ENCODE measurements at regions not wholly inside any gene's neighbourhood (a gene's known extent, or its start where the extent isn't known, plus 50 kb on each side); places are given as distances from the start of the nearest gene placed in this dataset.

GRCh38 chr3:13135811-13136321, 62.6 kb upstream of the IQSEC1 start:
- Mint-ChIP-seq H3K9me3 (no peaks in the 10 kb centered on the region), H3K4me3 (no peak overlapping the region), H3K36me3 (peaks cover 0 to 3% (median 0%) of the 10 kb centered on the region in 3 donors), H3K27me3 (ENCODE audit: low read depth in 3 of 3) (peaks cover 2 to 9% (median 9%) of the 10 kb centered on the region in 3 donors), H3K4me1 (no peaks in the 10 kb centered on the region), H3K27ac (no peak overlapping the region)
- DNase-seq, result no peak

DNA sequence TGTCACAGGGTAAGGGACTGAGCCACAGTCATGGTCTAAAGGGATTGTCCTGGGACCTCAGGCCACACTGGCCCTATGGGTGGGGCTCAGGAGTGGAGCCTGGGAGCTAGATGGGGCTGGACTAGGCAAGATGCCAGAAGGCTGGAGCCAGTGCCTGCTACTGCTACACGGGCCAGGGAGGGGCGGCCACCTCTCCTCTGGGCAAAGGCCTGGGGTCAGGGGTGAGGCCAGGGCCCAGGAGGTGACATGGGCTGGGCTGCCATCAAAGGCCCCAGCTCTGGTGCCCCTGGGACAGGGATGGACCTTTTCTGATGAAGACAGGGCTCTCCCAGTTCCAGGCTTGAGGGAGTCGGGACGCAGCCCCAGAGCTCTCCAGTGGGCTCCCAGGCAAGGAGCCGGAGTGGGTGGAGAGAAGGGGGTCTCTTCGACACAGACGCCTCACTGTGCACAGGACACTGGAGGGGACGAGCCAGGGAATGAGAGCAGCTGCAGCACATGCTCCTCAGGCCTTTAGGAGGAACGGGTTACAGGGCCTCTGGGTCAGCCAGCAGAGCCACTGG, 62.1 kb upstream of the IQSEC1 start:
- Mint-ChIP-seq H3K4me3 (no peak overlapping the region), H3K27ac (no peak overlapping the region), H3K4me1 (no peaks in the 10 kb centered on the region), H3K27me3 (ENCODE audit: low read depth in 3 of 3) (peaks cover 2 to 11% (median 9%) of the 10 kb centered on the region in 3 donors), H3K36me3 (peaks cover 0 to 3% (median 0%) of the 10 kb centered on the region in 3 donors), H3K9me3 (no peaks in the 10 kb centered on the region)
- no peak for DNase-seq

GRCh38 chr3:13134879-13135206, 61.6 kb upstream of the IQSEC1 start:
- no peak overlapping the region for H3K4me3 Mint-ChIP-seq
- no peaks in the 10 kb centered on the region for H3K9me3 Mint-ChIP-seq
- peaks cover 0 to 3% (median 0%) of the 10 kb centered on the region in 3 donors for H3K36me3 Mint-ChIP-seq
- H3K4me1 Mint-ChIP-seq, result no peaks in the 10 kb centered on the region
- peaks cover 2 to 8% (median 7%) of the 10 kb centered on the region in 3 donors for H3K27me3 Mint-ChIP-seq (ENCODE audit: low read depth in 3 of 3)
- no peak overlapping the region for H3K27ac Mint-ChIP-seq
- no peak for DNase-seq

- Mint-ChIP-seq H3K27me3 (ENCODE audit: low read depth in 3 of 3) (peaks cover 2 to 7% (median 5%) of the 10 kb centered on the region in 3 donors), H3K27ac (no peak overlapping the region)
- no peak for DNase-seq
Observed at GRCh38 chr3:13134166-13134878, 61.1 kb upstream of the IQSEC1 start.

DNA sequence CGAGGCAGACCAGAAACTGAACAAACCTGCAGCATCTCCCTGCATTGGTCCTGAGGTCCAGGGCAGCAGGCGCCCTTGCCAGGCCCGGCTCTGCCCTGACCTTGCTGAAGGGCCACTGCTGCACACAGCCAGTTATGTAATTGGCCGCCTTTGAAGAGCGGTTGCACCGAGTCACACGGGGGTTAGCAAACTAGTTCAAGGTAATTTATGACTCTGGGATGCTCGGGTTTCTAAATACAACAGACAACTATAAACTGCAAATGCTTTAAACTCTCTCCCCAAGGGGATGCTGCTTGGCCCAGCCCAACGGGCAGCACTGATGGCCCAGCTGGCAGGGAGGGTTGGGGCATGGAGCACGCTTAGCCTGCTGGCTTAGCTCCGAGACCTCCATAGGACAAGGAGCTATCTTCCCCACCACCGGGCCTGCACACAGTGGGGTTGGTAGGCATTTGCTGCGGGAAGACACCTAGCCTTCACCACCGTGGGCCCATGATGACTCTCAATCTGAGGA, 60.3 kb upstream of the IQSEC1 start:
- no peak for DNase-seq
- Mint-ChIP-seq H3K27me3 (ENCODE audit: low read depth in 3 of 3) (peaks cover 2 to 11% (median 7%) of the 10 kb centered on the region in 3 donors), H3K36me3 (peaks cover 0 to 3% (median 0%) of the 10 kb centered on the region in 3 donors), H3K4me1 (no peaks in the 10 kb centered on the region), H3K4me3 (no peak overlapping the region), H3K27ac (no peak overlapping the region), H3K9me3 (no peaks in the 10 kb centered on the region)

More at GRCh38 chr3:13134166-13134878, 61.1 kb upstream of the IQSEC1 start:
- Mint-ChIP-seq H3K4me1 (no peaks in the 10 kb centered on the region), H3K4me3 (no peak overlapping the region), H3K9me3 (no peaks in the 10 kb centered on the region), H3K36me3 (peaks cover 0 to 3% (median 0%) of the 10 kb centered on the region in 3 donors)

- H3K4me3 Mint-ChIP-seq, result no peak overlapping the region
Observed at GRCh38 chr3:13132731-13133410, 59.6 kb upstream of the IQSEC1 start.

DNA sequence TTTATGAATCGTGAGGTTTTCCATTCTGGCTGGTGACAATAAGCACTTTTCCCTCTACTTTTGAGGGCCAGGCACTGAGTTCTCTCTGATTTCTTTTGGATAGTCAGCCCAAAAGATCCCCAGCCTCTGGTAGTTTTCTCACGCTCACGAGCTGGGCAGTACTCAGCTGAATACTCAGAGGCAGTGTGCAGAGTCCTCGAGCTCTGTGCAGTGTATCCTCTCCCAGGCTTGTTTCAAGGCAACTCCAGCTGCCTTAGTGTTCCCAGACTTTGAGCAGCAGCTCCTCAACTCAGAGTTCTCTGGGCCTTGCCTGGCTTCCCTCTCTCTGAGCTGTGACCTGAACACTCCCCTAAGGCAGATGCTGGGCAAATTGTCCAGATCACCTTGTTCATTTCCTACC, 59.1 kb upstream of the IQSEC1 start:
- Mint-ChIP-seq H3K27ac (no peak overlapping the region), H3K36me3 (peaks cover 0 to 3% (median 0%) of the 10 kb centered on the region in 3 donors), H3K4me1 (no peaks in the 10 kb centered on the region), H3K4me3 (no peak overlapping the region), H3K27me3 (ENCODE audit: low read depth in 3 of 3) (peaks cover 2 to 11% (median 5%) of the 10 kb centered on the region in 3 donors), H3K9me3 (no peaks in the 10 kb centered on the region)
- no peak for DNase-seq

More at GRCh38 chr3:13132731-13133410, 59.6 kb upstream of the IQSEC1 start:
- Mint-ChIP-seq H3K9me3 (no peaks in the 10 kb centered on the region), H3K27ac (no peak overlapping the region), H3K27me3 (ENCODE audit: low read depth in 3 of 3) (peaks cover 2 to 11% (median 5%) of the 10 kb centered on the region in 3 donors), H3K4me1 (no peaks in the 10 kb centered on the region), H3K36me3 (peaks cover 0 to 3% (median 0%) of the 10 kb centered on the region in 3 donors)
- no peak for DNase-seq

- DNase-seq, result no peak
- Mint-ChIP-seq H3K4me3 (no peak overlapping the region), H3K27ac (no peak overlapping the region), H3K36me3 (peaks cover 0 to 3% (median 0%) of the 10 kb centered on the region in 3 donors), H3K4me1 (no peaks in the 10 kb centered on the region), H3K9me3 (no peaks in the 10 kb centered on the region), H3K27me3 (ENCODE audit: low read depth in 3 of 3) (peaks cover 1 to 11% (median 5%) of the 10 kb centered on the region in 3 donors)
Observed at GRCh38 chr3:13130464-13131193, 57.4 kb upstream of the IQSEC1 start.

- H3K4me1 Mint-ChIP-seq, result no peaks in the 10 kb centered on the region
- no peak for DNase-seq
- H3K36me3 Mint-ChIP-seq, result no peaks in the 10 kb centered on the region
- no peak overlapping the region for H3K27ac Mint-ChIP-seq
- peaks cover 0 to 7% (median 1%) of the 10 kb centered on the region in 3 donors for H3K27me3 Mint-ChIP-seq (ENCODE audit: low read depth in 3 of 3)
- H3K4me3 Mint-ChIP-seq, result no peak overlapping the region
- no peaks in the 10 kb centered on the region for H3K9me3 Mint-ChIP-seq
Observed at GRCh38 chr3:13125092-13126015, 52.1 kb upstream of the IQSEC1 start.

GRCh38 chr3:13124631-13125030, 51.4 kb upstream of the IQSEC1 start:
- Mint-ChIP-seq H3K4me1 (no peaks in the 10 kb centered on the region), H3K9me3 (no peaks in the 10 kb centered on the region), H3K36me3 (no peaks in the 10 kb centered on the region), H3K4me3 (no peak overlapping the region), H3K27me3 (ENCODE audit: low read depth in 3 of 3) (peaks cover 0 to 7% (median 1%) of the 10 kb centered on the region in 3 donors), H3K27ac (no peak overlapping the region)
- DNase-seq, result no peak

- Mint-ChIP-seq H3K9me3 (no peaks in the 10 kb centered on the region), H3K4me3 (no peak overlapping the region), H3K36me3 (no peaks in the 10 kb centered on the region), H3K4me1 (no peaks in the 10 kb centered on the region), H3K27ac (no peak overlapping the region), H3K27me3 (ENCODE audit: low read depth in 3 of 3) (peaks cover 0 to 1% (median 0%) of the 10 kb centered on the region in 3 donors)
- DNase-seq, result no peak
Observed at GRCh38 chr3:13123765-13124164, 50.5 kb upstream of the IQSEC1 start.

GRCh38 chr3:13123013-13123654, 49.9 kb upstream of the IQSEC1 start:
- H3K4me3 Mint-ChIP-seq, result no peak overlapping the region
- H3K4me1 Mint-ChIP-seq, result no peaks in the 10 kb centered on the region
- H3K27ac Mint-ChIP-seq, result no peak overlapping the region
- no peaks in the 10 kb centered on the region for H3K9me3 Mint-ChIP-seq
- no peaks in the 10 kb centered on the region for H3K36me3 Mint-ChIP-seq
- peaks cover 0 to 1% (median 0%) of the 10 kb centered on the region in 3 donors for H3K27me3 Mint-ChIP-seq (ENCODE audit: low read depth in 3 of 3)
- no peak for DNase-seq

Measured in immature natural killer cell (primary cell).